ENCODE measurements at regions not wholly inside any gene's neighbourhood (a gene's known extent, or its start where the extent isn't known, plus 50 kb on each side); places are given as distances from the start of the nearest gene placed in this dataset.
A peak's percentile ranks its signal among the peaks of the same experiment; 100 is the strongest.

DNA sequence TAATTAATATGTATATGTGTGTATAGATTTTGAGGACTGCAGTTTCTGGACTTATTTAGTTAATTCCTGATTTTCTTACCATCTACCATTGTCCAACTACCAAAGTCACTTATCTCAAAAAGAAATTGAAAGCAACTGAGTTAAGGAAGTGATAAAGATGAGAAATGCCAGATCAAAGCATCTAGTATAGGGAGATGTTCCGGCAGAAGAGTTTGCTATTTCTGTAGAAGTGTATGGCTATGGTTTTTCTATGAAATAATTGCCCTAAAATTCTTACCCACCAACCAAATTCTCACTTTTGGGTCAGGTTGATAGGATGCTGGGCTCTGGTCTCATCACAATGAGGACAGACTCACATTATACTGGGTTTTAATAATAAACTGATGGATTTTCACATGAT is 64.0 kb upstream of the RAB11FIP2 start:
- TF ChIP-seq, protein P1, sequence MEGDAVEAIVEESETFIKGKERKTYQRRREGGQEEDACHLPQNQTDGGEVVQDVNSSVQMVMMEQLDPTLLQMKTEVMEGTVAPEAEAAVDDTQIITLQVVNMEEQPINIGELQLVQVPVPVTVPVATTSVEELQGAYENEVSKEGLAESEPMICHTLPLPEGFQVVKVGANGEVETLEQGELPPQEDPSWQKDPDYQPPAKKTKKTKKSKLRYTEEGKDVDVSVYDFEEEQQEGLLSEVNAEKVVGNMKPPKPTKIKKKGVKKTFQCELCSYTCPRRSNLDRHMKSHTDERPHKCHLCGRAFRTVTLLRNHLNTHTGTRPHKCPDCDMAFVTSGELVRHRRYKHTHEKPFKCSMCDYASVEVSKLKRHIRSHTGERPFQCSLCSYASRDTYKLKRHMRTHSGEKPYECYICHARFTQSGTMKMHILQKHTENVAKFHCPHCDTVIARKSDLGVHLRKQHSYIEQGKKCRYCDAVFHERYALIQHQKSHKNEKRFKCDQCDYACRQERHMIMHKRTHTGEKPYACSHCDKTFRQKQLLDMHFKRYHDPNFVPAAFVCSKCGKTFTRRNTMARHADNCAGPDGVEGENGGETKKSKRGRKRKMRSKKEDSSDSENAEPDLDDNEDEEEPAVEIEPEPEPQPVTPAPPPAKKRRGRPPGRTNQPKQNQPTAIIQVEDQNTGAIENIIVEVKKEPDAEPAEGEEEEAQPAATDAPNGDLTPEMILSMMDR (IDR thresholded peaks at IDR 0.05; ENCODE audit: insufficient read depth, low read depth, low read length), result no peak
- TF ChIP-seq EZH2 (IDR thresholded peaks at IDR 0.05; ENCODE audit: insufficient read depth, low read length), result no peak
- no peak overlapping the region for H3K9ac ChIP-seq (ENCODE audit: low read length)
- Mint-ChIP-seq H3K9me3 (ENCODE audit: unreplicated experiment) (no peaks in the 10 kb centered on the region), H3K27ac (ENCODE audit: unreplicated experiment) (no peak overlapping the region), H3K36me3 (ENCODE audit: low read depth, unreplicated experiment) (no peaks in the 10 kb centered on the region), H3K4me1 (ENCODE audit: low read depth, unreplicated experiment) (no peaks in the 10 kb centered on the region), H3K27me3 (ENCODE audit: low read depth, unreplicated experiment) (no peaks in the 10 kb centered on the region), H3K4me3 (ENCODE audit: unreplicated experiment) (no peak overlapping the region)
- H3K4me3 ChIP-seq (ENCODE audit: insufficient read depth, low read depth, low read length), result no peak overlapping the region
- FAIRE-seq (no peak), DNase-seq (ENCODE audit: low read depth) (no peak)
- no peaks in the 10 kb centered on the region for H3K36me3 ChIP-seq (ENCODE audit: insufficient read depth, low read length)
- H3K4me1 ChIP-seq (ENCODE audit: insufficient read depth, low read length), result no peaks in the 10 kb centered on the region
- no peaks in the 10 kb centered on the region for H4K20me1 ChIP-seq (ENCODE audit: insufficient read depth, low read length)
- H3K4me2 ChIP-seq (ENCODE audit: low read length), result no peak overlapping the region
- H3K27me3 ChIP-seq (ENCODE audit: insufficient read depth, low read length), result no peaks in the 10 kb centered on the region
- no peak overlapping the region for H2AFZ ChIP-seq (ENCODE audit: low read depth, low read length)
- H3K27ac ChIP-seq (ENCODE audit: low read depth, low read length), result no peak overlapping the region
- no peaks in the 10 kb centered on the region for H3K79me2 ChIP-seq (ENCODE audit: insufficient read depth, low read length)
- H3K9me3 ChIP-seq (ENCODE audit: insufficient read depth, low read depth, low read length), result no peaks in the 10 kb centered on the region

GRCh38 chr10:118108194-118109026 is 61.7 kb upstream of the RAB11FIP2 start:
- peak overlapping the region; percentile 41 for H3K4me3 ChIP-seq (ENCODE audit: insufficient read depth, low read depth, low read length)
- no peak overlapping the region for H3K27ac ChIP-seq (ENCODE audit: low read depth, low read length)
- H3K4me1 ChIP-seq (ENCODE audit: insufficient read depth, low read length), result no peaks in the 10 kb centered on the region
- H3K4me1 Mint-ChIP-seq (ENCODE audit: low read depth, unreplicated experiment), result no peaks in the 10 kb centered on the region
- H3K79me2 ChIP-seq (ENCODE audit: insufficient read depth, low read length), result no peaks in the 10 kb centered on the region
- H2AFZ ChIP-seq (ENCODE audit: low read depth, low read length), result peak overlapping the region; percentile 21
- peak; percentile 20 for DNase-seq (ENCODE audit: low read depth)
- H3K27me3 ChIP-seq (ENCODE audit: insufficient read depth, low read length), result no peaks in the 10 kb centered on the region
- no peaks in the 10 kb centered on the region for H3K9me3 ChIP-seq (ENCODE audit: insufficient read depth, low read depth, low read length)
- no peaks in the 10 kb centered on the region for H3K36me3 ChIP-seq (ENCODE audit: insufficient read depth, low read length)
- no peak overlapping the region for H3K27ac Mint-ChIP-seq (ENCODE audit: unreplicated experiment)
- H3K9me3 Mint-ChIP-seq (ENCODE audit: unreplicated experiment), result no peaks in the 10 kb centered on the region
- no peak for FAIRE-seq
- no peaks in the 10 kb centered on the region for H3K36me3 Mint-ChIP-seq (ENCODE audit: low read depth, unreplicated experiment)
- TF ChIP-seq EZH2 (IDR thresholded peaks at IDR 0.05; ENCODE audit: insufficient read depth, low read length), result no peak
- TF ChIP-seq, protein P1 (IDR thresholded peaks at IDR 0.05; ENCODE audit: insufficient read depth, low read depth, low read length), result no peak
- H3K4me2 ChIP-seq (ENCODE audit: low read length), result peak overlapping the region; percentile 71
- no peak overlapping the region for H3K4me3 Mint-ChIP-seq (ENCODE audit: unreplicated experiment)
- H3K9ac ChIP-seq (ENCODE audit: low read length), result peak overlapping the region; percentile 25
- no peaks in the 10 kb centered on the region for H3K27me3 Mint-ChIP-seq (ENCODE audit: low read depth, unreplicated experiment)
- no peaks in the 10 kb centered on the region for H4K20me1 ChIP-seq (ENCODE audit: insufficient read depth, low read length)

DNA sequence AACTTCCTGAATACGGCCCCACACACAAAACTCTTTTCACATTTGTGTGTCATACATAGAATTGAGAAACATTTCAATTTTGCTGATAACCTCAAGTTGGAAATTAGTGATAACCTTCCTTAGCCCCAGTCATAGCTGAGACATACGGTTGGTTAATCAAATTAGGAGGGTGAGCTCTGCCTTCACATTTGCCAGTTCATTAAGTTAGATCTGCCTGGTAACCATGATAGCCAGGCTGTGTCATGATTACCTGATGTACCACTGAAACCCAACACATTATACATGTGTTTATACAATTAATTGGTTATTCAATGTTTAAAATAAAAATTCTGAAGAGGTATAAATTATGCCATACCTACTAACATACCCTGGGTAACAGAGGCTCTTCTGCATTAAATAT is 60.8 kb upstream of the RAB11FIP2 start:
- Histone ChIP-seq H2AFZ (ENCODE audit: low read depth, low read length) (no peak overlapping the region), H3K36me3 (ENCODE audit: insufficient read depth, low read length) (no peaks in the 10 kb centered on the region), H4K20me1 (ENCODE audit: insufficient read depth, low read length) (no peaks in the 10 kb centered on the region), H3K4me3 (ENCODE audit: insufficient read depth, low read depth, low read length) (no peak overlapping the region), H3K4me2 (ENCODE audit: low read length) (no peak overlapping the region), H3K79me2 (ENCODE audit: insufficient read depth, low read length) (no peaks in the 10 kb centered on the region), H3K4me1 (ENCODE audit: insufficient read depth, low read length) (no peaks in the 10 kb centered on the region), H3K27me3 (ENCODE audit: insufficient read depth, low read length) (no peaks in the 10 kb centered on the region), H3K9me3 (ENCODE audit: insufficient read depth, low read depth, low read length) (no peaks in the 10 kb centered on the region), H3K9ac (ENCODE audit: low read length) (no peak overlapping the region), H3K27ac (ENCODE audit: low read depth, low read length) (no peak overlapping the region)
- no peaks in the 10 kb centered on the region for H3K36me3 Mint-ChIP-seq (ENCODE audit: low read depth, unreplicated experiment)
- H3K9me3 Mint-ChIP-seq (ENCODE audit: unreplicated experiment), result no peaks in the 10 kb centered on the region
- DNase-seq (ENCODE audit: low read depth) (no peak), FAIRE-seq (peak; percentile 23)
- no peak overlapping the region for H3K27ac Mint-ChIP-seq (ENCODE audit: unreplicated experiment)
- TF ChIP-seq EZH2 (IDR thresholded peaks at IDR 0.05; ENCODE audit: insufficient read depth, low read length), result no peak
- TF ChIP-seq, protein P1 (IDR thresholded peaks at IDR 0.05; ENCODE audit: insufficient read depth, low read depth, low read length), result no peak
- peaks cover 2% of the 10 kb centered on the region for H3K27me3 Mint-ChIP-seq (ENCODE audit: low read depth, unreplicated experiment)
- H3K4me3 Mint-ChIP-seq (ENCODE audit: unreplicated experiment), result no peak overlapping the region
- no peaks in the 10 kb centered on the region for H3K4me1 Mint-ChIP-seq (ENCODE audit: low read depth, unreplicated experiment)

Data from astrocyte (in vitro differentiated cells and primary cell).